GM12874 (cell line): ENCODE measurements at regions not wholly inside any gene's neighbourhood (a gene's known extent, or its start where the extent isn't known, plus 50 kb on each side); places are given as distances from the start of the nearest gene placed in this dataset.

ENCODE experiments used
- TF ChIP-seq, protein P1 (sequence below): IDR thresholded peaks from 2 replicates; pipeline ENCODE4 v1.5.1; 2011; ENCODE audit warnings: low read depth, mild to moderate bottlenecking, control low read depth, low read length, moderate library complexity; ENCODE audit not compliant: insufficient read depth

DNA sequence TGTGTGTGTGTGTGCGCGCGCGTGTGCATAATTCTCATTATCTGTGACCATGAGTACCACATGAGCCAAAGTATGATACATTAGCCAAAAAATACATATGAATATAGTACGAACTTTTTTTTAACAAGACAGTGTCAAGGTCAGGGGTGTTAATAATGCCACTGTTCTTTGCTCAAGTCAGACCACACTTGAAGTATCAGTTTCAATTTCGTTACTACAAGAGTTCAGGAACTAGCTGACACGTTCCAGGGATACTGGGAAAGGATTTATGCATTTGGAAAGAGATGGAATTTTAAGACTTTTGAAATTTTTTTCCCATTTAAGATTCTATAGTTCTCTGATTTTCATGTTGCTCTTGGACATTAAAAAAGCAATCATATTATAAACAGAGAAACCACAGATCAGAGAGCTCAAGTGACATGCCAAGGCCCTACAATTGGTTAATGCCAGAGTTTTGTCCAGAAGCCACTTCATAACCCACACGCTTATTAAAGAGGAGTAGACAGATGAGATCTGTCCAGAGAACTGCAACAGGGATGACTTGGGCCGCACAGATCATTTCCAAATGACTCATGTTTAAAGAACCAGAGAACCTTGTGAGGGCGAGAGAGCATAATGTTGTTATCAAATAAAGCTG lies 718.8 kb upstream of the SGCG start:
- TF ChIP-seq, protein P1, sequence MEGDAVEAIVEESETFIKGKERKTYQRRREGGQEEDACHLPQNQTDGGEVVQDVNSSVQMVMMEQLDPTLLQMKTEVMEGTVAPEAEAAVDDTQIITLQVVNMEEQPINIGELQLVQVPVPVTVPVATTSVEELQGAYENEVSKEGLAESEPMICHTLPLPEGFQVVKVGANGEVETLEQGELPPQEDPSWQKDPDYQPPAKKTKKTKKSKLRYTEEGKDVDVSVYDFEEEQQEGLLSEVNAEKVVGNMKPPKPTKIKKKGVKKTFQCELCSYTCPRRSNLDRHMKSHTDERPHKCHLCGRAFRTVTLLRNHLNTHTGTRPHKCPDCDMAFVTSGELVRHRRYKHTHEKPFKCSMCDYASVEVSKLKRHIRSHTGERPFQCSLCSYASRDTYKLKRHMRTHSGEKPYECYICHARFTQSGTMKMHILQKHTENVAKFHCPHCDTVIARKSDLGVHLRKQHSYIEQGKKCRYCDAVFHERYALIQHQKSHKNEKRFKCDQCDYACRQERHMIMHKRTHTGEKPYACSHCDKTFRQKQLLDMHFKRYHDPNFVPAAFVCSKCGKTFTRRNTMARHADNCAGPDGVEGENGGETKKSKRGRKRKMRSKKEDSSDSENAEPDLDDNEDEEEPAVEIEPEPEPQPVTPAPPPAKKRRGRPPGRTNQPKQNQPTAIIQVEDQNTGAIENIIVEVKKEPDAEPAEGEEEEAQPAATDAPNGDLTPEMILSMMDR, result no peak

GRCh38 chr13:22463089-22463488 lies 717.7 kb upstream of the SGCG start:
- TF ChIP-seq, protein P1, result no peak

DNA sequence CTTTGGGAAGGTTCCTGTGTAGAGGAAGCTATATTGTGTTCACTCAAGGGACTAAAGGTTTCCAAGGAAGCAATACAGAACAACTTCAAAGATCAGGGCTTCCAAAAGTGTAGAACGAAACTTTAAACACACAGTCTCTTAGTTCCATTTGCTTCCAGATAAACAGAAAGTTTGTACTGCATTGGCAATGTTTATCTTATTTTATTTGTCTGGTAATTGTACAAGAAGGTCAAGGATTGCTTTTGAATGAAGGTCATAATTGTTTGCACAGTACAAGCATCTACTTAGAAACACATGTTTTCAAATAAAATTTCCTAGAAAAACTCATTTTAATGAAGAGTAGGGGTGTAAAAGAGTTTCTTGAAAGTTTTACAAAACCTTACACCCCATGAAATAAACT lies 712.7 kb upstream of the SGCG start:
- TF ChIP-seq, protein P1, result no peak

- TF ChIP-seq, protein P1, result no peak
These were observed 712.0 kb upstream of the SGCG start for GRCh38 chr13:22468824-22469223.

GRCh38 chr13:22469452-22469851 lies 711.3 kb upstream of the SGCG start:
- TF ChIP-seq, protein P1, result no peak

GRCh38 chr13:22470075-22470474 lies 710.7 kb upstream of the SGCG start:
- TF ChIP-seq, protein P1, result no peak

DNA sequence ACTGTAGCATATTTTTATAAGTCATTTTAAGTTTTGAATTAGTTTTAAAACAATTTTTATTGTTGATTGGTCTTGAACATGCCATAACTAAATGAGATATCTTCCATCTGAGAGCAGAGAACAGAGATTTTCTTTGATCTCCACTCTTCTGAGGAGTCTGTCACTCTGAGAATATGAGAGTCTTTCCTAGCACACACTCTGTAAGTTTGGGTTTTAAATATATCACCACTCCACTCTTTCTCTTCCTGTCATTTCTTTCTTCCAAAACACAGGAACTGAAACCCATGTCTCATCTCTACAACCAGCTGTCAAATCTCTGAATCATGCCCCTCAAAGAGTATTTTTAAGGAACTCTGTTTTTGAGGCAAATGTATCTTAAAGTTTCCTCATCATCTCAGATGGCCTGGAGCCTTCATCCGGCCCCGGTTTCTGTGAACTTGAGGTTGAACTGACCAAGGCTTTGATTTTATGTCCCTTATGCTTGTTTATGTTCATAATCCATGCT lies 698.2 kb upstream of the SGCG start:
- TF ChIP-seq, protein P1, result no peak

- TF ChIP-seq, protein P1, result no peak
These were observed 697.5 kb upstream of the SGCG start for GRCh38 chr13:22483276-22483675.
